Endodermal cell (in vitro differentiated cells): ENCODE measurements at regions not wholly inside any gene's neighbourhood (a gene's known extent, or its start where the extent isn't known, plus 50 kb on each side); places are given as distances from the start of the nearest gene placed in this dataset.
A peak's percentile ranks its signal among the peaks of the same experiment; 100 is the strongest.

Experiments
- DNase-seq: peaks from one replicate; pipeline ENCODE4 v3.0.0-alpha.2; 2017
- H3K27ac ChIP-seq: 2 replicates; pipeline ENCODE4 v1.5.1; 2013; ENCODE audit warnings: mild to moderate bottlenecking, low read depth, low read length, moderate library complexity
- H3K27me3 ChIP-seq: 2 replicates; pipeline ENCODE4 v1.6.1; 2013; ENCODE audit warnings: mild to moderate bottlenecking, low read length, moderate library complexity; ENCODE audit not compliant: insufficient read depth, control insufficient read depth, poor library complexity, severe bottlenecking
- H3K36me3 ChIP-seq: 2 replicates; pipeline ENCODE4 v1.7.0; 2013; ENCODE audit warnings: mild to moderate bottlenecking, low read length, moderate library complexity; ENCODE audit not compliant: control insufficient read depth, insufficient read depth
- H3K4me1 ChIP-seq: one replicate; pipeline ENCODE4 v1.7.0; 2013; ENCODE audit warnings: low read length; ENCODE audit not compliant: control insufficient read depth, insufficient read depth
- H3K4me3 ChIP-seq: 2 replicates; pipeline ENCODE4 v1.5.1; 2013; ENCODE audit warnings: mild to moderate bottlenecking, low read length, moderate library complexity
- H3K9ac ChIP-seq: 2 replicates; pipeline ENCODE4 v1.6.1; 2013; ENCODE audit warnings: mild to moderate bottlenecking, low read length, moderate library complexity; ENCODE audit not compliant: poor library complexity, severe bottlenecking; ENCODE audit errors: extremely low read depth
- H3K9me3 ChIP-seq: 2 replicates; pipeline ENCODE4 v1.6.1; 2013; ENCODE audit warnings: mild to moderate bottlenecking, low read length, moderate library complexity; ENCODE audit not compliant: control insufficient read depth
- H3K27ac Mint-ChIP-seq: 2 replicates; pipeline ENCODE4 v1.8.0; 2020; ENCODE audit warnings: mixed read lengths
- H3K27me3 Mint-ChIP-seq: 2 replicates; pipeline ENCODE4 v1.8.0; 2021; ENCODE audit warnings: mild to moderate bottlenecking, mixed read lengths; ENCODE audit not compliant: insufficient read depth
- H3K36me3 Mint-ChIP-seq: 2 replicates; pipeline ENCODE4 v1.8.0; 2020; ENCODE audit warnings: low read depth, mixed read lengths
- H3K4me1 Mint-ChIP-seq: 2 replicates; pipeline ENCODE4 v1.8.0; 2020; ENCODE audit warnings: mixed read lengths
- H3K4me3 Mint-ChIP-seq: 2 replicates; pipeline ENCODE4 v1.8.0; 2020; ENCODE audit warnings: mild to moderate bottlenecking, moderate library complexity, mixed read lengths
- H3K9me3 Mint-ChIP-seq: 2 replicates; pipeline ENCODE4 v1.8.0; 2020; ENCODE audit warnings: mild to moderate bottlenecking, mixed read lengths
- WGBS, 2 experiments: methylation state at CpG; one replicate each; pipeline versions ENCODE4 v1.1.5 to v1.1.7; 2013; ENCODE audit warnings: missing lambda C conversion rate in 2 of 2, mixed read lengths in 1 of 2; ENCODE audit not compliant: insufficient coverage in 1 of 2, insufficient read length in 1 of 2; 5-methylcytosine and 5-hydroxymethylcytosine counted together
- TF ChIP-seq, protein P1 (sequence below): fragments of 200-600 bp; sonication (generic); conservative IDR thresholded peaks from 2 replicates; pipeline ENCODE4 v1.5.0; 2021; ENCODE audit warnings: antibody characterized with exemption, mild to moderate bottlenecking

DNA sequence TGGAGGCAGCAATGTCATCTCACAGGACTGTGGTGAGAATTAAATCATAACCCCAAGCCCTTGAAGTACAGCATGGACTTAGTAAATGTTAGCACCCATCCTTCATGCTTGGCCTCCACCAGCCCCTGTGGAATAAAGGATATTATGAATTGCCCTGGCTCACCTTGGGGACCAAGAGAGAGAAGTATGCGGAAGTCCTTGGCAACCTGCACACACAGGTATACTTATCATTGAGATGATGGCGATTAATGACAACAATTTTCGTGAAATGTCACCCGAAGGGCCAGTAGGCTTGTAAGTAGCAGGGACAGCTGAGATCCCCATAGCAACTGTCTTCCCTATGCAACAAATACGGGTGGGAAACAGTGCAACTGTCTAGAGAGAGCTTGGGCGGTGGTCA, 102.0 kb downstream of the FAM43A start:
- TF ChIP-seq, protein P1, sequence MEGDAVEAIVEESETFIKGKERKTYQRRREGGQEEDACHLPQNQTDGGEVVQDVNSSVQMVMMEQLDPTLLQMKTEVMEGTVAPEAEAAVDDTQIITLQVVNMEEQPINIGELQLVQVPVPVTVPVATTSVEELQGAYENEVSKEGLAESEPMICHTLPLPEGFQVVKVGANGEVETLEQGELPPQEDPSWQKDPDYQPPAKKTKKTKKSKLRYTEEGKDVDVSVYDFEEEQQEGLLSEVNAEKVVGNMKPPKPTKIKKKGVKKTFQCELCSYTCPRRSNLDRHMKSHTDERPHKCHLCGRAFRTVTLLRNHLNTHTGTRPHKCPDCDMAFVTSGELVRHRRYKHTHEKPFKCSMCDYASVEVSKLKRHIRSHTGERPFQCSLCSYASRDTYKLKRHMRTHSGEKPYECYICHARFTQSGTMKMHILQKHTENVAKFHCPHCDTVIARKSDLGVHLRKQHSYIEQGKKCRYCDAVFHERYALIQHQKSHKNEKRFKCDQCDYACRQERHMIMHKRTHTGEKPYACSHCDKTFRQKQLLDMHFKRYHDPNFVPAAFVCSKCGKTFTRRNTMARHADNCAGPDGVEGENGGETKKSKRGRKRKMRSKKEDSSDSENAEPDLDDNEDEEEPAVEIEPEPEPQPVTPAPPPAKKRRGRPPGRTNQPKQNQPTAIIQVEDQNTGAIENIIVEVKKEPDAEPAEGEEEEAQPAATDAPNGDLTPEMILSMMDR: no peak
- Mint-ChIP-seq H3K27me3 (peaks cover 1% of the 10 kb centered on the region), H3K9me3 (no peaks in the 10 kb centered on the region), H3K4me1 (no peaks in the 10 kb centered on the region), H3K36me3 (no peaks in the 10 kb centered on the region), H3K4me3 (no peak overlapping the region), H3K27ac (no peak overlapping the region)
- H3K4me3 ChIP-seq: no peak overlapping the region
- H3K27ac ChIP-seq: no peak overlapping the region
- H3K9ac ChIP-seq: no peak overlapping the region
- H3K4me1 ChIP-seq: no peaks in the 10 kb centered on the region
- H3K9me3 ChIP-seq: no peaks in the 10 kb centered on the region
- no peak for DNase-seq
- no peaks in the 10 kb centered on the region for H3K36me3 ChIP-seq
- no peaks in the 10 kb centered on the region for H3K27me3 ChIP-seq
- WGBS, 2 experiments: 97 to 100% methylated on average over 5 to 6 of the region's 6 CpGs

GRCh38 chr3:194792368-194792767, 106.7 kb downstream of the FAM43A start:
- Mint-ChIP-seq H3K9me3 (peaks cover 6% of the 10 kb centered on the region), H3K4me1 (no peaks in the 10 kb centered on the region), H3K4me3 (no peak overlapping the region), H3K27ac (no peak overlapping the region), H3K36me3 (no peaks in the 10 kb centered on the region), H3K27me3 (peaks cover 2% of the 10 kb centered on the region)
- DNase-seq: no peak
- Histone ChIP-seq H3K27me3 (no peaks in the 10 kb centered on the region), H3K4me1 (no peaks in the 10 kb centered on the region), H3K9me3 (peaks cover 8% of the 10 kb centered on the region), H3K36me3 (no peaks in the 10 kb centered on the region), H3K9ac (no peak overlapping the region), H3K4me3 (no peak overlapping the region), H3K27ac (no peak overlapping the region)
- TF ChIP-seq, protein P1: no peak
- 87 to 100% methylated on average over 2 to 3 of the region's 3 CpGs for WGBS, 2 experiments

- Histone ChIP-seq H3K4me1 (peaks cover 3% of the 10 kb centered on the region), H3K9ac (no peak overlapping the region), H3K9me3 (peaks cover 8% of the 10 kb centered on the region), H3K36me3 (no peaks in the 10 kb centered on the region), H3K27me3 (no peaks in the 10 kb centered on the region), H3K4me3 (no peak overlapping the region), H3K27ac (no peak overlapping the region)
- DNase-seq: peak; percentile 28
- no peak overlapping the region for H3K4me3 Mint-ChIP-seq
- TF ChIP-seq, protein P1: no peak
- no peak overlapping the region for H3K27ac Mint-ChIP-seq
- H3K27me3 Mint-ChIP-seq: peaks cover 5% of the 10 kb centered on the region
- WGBS, 2 experiments: 94 to 100% methylated on average over 2 to 9 of the region's 9 CpGs
- H3K9me3 Mint-ChIP-seq: peaks cover 6% of the 10 kb centered on the region
- H3K36me3 Mint-ChIP-seq: no peaks in the 10 kb centered on the region
- H3K4me1 Mint-ChIP-seq: peaks cover 10% of the 10 kb centered on the region
Measured at GRCh38 chr3:194797555-194798250, 112.0 kb downstream of the FAM43A start.
